Mucosa of gallbladder (tissue), 1 donor: ENCODE measurements at regions not wholly inside any gene's neighbourhood (a gene's known extent, or its start where the extent isn't known, plus 50 kb on each side); places are given as distances from the start of the nearest gene placed in this dataset.

Source experiments
- DNase-seq: peaks from one replicate; pipeline ENCODE4 v3.0.0-alpha.2; 2020; ENCODE audit warnings: low spot score
- donor health status: DM: no; HTN: no; CAD: no.

- no peak for DNase-seq
Observed at GRCh38 chr5:36355516-36355915, 53.8 kb upstream of the RANBP3L start.

- DNase-seq = no peak
Observed at GRCh38 chr5:36356915-36357314, 55.2 kb upstream of the RANBP3L start.

GRCh38 chr5:36357391-36357975, 55.8 kb upstream of the RANBP3L start:
- DNase-seq = no peak

DNA sequence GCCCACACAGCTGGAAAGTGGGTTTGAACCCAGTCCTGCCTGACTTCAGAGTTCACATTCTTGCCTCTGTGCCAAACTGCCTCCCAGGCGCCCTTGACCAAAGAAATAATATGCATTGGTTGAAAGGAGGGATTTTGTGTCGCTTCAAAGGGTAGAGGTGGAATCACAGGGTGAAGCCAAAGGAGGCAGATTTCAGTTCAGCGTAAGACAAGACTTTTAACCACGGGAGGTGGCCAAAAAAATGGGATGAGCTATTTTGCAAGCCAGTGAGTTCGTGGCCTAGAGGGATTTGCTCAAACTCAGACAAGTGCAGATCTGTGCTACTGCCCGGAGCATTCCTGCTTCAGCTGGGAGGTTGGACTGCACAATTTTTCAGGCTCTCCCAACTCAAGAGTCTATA, 57.6 kb upstream of the RANBP3L start:
- DNase-seq = no peak

DNA sequence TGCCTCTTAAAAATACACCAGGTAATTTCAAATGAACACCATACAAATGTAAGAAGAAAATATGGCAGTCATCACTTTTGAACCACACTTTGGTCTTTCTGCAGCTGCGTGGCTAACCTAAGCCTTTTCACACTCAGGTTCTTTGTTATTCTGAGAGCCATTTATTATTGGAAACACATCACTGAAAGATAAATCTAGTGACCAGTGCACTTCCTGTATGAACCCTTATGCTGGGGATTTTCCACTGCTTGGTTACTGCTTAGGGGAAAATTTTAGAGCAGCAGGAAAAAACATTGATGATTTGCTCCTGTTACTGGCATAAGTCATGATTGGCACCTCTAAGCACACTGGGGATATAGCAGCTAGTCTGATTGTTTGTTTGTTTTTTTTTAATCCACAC, 58.6 kb upstream of the RANBP3L start:
- no peak for DNase-seq

DNA sequence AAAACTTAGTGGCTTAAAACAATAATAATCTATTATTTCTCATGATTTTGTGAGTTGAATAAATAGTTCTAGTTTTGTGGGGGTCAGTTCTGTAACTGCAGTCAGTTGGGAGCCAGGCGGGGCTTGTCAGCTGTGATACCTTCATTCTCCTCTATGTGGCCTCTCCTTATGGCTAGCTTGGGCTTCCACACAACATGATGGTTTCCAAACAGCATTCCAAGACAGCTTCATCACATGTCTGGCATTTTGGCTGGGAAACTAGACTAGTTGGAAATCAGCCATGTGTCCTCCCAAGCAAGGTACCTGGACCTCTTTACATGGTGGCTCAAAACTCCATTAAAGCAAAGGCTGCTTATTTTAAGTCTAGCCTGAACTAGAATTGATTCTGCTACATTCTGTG, 61.4 kb upstream of the RANBP3L start:
- no peak for DNase-seq

DNA sequence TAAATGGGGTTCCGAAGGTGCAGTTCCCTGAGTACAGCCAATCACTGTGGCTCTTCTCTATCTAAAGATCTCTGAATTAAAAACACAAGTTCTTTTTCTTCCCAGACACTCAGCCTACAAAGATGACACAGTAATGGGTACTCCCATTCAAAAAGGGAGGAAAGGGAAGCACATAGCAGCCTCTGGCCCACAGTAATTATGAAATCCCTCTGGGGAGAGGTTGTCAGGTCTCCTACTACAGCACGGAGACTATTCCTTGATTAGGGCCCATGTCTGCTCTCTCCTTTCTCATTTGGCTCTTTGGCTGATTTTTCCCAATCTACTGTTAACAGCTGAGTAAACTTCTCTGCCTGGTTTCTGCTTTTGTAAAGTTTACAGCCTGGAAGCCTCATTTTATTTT, 62.0 kb upstream of the RANBP3L start:
- no peak for DNase-seq

DNA sequence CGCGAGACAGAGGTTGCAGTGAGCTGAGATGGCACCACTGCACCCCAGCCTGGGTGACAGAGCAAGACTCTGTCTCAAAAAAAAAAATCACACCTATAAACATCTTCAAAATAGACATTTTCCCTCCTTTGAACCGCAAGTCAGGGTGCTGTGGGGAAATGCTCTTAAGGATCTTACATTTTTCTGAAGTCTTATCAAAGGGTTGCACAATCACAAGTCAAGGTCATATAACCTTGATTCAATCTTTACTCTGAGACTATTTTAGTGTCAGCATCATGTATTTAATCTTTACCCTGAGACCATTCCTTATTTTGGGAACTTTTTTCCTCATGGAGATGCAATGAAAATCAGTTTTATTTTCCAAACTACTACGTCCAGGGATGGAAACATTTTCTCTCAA, 62.8 kb upstream of the RANBP3L start:
- DNase-seq = no peak

GRCh38 chr5:36365896-36366295, 64.2 kb upstream of the RANBP3L start:
- DNase-seq = no peak

DNA sequence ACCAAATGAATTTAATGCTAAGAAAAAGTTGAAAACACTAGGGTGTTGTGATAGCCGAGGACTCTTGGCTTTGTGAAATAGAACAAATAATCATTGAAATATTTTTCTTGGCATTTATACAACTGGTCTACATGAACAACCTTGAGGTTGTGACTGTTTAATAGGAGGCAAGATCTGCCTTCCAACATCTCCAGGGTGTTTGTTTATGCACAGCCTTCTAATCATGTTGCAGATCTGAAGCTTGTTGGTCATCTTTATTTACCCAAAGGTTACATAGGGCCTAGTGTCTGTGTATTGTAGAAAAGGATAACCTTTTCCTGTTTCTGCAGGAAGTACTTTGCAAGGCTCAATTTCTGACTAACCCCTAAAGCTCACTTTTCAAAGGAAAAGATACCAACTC, 65.2 kb upstream of the RANBP3L start:
- DNase-seq = no peak

DNA sequence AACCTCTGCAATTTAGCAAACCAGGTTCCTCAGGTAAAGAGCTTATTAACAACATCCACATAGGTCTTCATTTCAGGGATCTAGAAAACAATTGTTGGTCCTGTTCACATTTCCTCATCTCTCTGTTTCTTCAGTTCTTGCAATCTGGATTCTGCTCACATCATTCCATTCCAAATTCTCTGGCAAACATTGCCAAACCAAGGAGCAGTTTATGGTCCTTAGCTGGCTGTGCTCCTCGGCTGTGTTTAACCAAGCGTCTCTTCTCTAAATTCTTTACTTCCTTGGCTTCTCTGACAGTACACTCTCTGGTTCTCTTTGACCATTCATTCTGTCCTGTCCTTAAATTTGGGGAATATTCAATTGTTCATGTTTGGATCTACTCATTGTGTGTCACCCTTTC, 65.8 kb upstream of the RANBP3L start:
- DNase-seq = peak; percentile 34

- DNase-seq = no peak
Observed at GRCh38 chr5:36369219-36369690, 67.6 kb upstream of the RANBP3L start.

GRCh38 chr5:36370073-36370472, 68.4 kb upstream of the RANBP3L start:
- DNase-seq = no peak

- no peak for DNase-seq
Observed at GRCh38 chr5:36371366-36371765, 69.7 kb upstream of the RANBP3L start.

DNA sequence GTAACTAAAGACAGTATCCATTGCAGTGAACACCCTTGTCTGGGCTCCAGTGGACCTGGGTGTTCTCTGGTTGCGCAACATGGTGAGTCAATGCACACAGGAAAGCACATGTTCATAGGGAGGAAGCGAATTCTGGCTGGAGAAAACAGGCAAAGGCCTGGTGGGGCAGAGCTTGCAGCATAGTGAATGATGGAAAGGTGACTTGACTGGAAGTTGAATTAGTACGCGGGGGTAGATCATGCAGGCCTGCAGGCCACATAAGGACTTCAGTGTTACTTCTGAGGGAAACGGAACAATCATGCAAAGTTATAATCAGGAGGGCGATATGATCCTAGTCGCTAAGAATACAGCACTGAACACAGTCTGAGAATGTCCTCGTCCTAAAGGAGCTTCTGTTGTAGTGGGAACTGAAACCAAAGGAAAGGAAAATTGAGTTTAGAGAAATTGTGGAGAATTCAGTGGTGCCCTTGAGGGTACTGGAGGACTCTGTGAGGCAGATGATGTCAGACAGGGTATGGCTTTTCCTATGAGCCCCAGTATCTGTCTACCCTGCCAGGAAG, 71.9 kb upstream of the RANBP3L start:
- peak; percentile 66 for DNase-seq

GRCh38 chr5:36374266-36374862, 72.7 kb upstream of the RANBP3L start:
- DNase-seq = no peak

DNA sequence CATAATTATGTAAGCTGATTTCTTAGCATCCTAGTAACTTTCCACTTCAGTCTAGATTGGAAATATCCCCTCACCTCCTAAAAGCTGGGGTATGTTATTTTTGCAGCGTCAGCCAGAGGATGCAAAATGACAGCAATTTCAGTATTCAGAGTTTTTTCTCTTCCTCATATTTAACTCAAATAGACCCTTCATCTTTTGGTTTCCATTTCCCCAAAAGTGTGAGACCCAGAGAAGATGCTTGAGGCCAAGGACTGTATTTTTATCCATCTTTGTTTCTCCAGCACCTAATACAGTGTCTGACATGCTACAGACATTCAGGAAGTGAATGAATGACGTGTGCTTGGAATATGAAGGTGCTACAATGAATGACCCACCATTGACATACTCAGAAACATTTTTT, 75.5 kb upstream of the RANBP3L start:
- DNase-seq = no peak

DNA sequence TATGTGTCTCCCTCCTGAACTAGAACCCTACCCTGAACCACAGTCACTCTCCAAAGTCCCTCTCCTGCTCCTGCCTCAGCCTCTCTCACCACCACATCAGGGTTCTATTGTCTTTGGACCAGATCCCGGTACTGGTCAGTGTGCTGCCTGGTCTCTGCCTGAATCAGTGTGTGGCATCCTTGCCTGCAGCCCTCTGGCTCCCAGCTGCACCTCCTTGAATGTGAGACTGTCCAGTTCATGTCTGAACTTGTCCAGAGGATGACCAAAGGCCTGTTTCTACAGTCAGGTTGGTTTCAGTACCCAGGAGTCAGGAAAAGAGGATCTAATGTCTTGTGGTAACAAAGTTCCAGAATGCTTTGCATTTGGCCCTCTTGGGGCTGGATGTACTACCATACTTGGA, 76.8 kb upstream of the RANBP3L start:
- no peak for DNase-seq

DNA sequence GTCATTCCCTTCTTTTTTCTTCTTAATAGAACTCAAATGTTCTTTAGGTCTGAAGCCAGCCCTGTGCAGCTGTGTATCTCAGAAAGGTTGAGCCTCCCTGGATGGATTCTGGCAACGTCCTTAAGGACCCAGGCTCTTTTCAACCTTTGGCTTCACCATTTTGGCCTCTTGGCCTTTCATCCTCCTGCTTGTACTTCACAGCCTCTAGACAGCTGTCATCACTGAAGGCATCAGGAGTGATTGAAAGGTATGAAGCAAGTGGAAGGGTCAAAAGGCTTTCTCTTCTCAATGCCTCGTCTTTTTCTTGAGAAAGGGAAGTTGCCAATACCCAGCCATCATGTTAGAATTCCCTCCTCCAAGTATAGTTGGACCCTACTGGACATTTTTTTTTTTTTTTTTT, 81.2 kb upstream of the RANBP3L start:
- no peak for DNase-seq

GRCh38 chr5:36383942-36384341, 82.2 kb upstream of the RANBP3L start:
- no peak for DNase-seq

DNA sequence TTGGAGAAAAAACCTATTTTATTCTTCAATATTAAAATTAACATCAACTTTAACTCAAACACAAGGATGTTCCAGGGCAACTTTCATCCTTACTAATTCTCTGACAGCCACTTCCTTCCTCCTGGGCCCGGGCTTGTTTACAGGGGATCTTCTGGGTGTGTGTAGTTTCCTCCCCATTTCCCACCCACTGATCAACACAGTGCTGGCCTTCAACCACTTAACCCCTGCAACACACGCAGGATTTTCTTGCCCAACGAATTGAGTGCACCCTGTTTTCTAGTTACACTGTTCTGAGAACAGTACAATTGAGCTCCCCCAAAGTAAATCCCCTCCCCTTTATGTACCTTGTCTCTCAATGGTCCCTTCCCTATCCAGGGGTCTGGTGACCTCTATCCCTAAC, 83.1 kb upstream of the RANBP3L start:
- no peak for DNase-seq

- DNase-seq = no peak
Observed at GRCh38 chr5:36385495-36385894, 83.8 kb upstream of the RANBP3L start.

- no peak for DNase-seq
Observed at GRCh38 chr5:36388288-36388687, 86.6 kb upstream of the RANBP3L start.

DNA sequence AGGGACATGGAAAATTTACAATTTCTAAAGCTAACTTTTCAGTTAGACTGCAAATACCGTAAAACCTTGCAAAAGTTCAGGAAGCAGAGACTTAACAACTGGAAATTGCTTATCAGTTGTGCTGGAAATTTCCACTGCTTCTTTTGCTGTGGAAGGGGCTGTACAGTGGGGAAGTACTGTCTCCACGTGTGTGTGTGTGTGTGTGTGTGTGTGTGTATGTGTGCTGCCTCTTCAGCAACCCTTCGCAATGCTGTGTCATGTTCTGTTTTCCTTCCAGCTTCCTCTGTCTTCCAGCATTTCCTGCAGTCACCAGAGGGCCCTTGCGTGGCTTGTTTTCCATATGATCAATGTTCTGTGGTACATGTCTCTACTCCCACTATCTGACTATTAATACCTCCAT, 87.5 kb upstream of the RANBP3L start:
- peak; percentile 24 for DNase-seq
